ENCODE measurements at regions not wholly inside any gene's neighbourhood (a gene's known extent, or its start where the extent isn't known, plus 50 kb on each side); places are given as distances from the start of the nearest gene placed in this dataset.

GRCh38 chr1:104380003-104380402 lies 630.3 kb downstream of the AMY1C start:
- DNase-seq (ENCODE audit: low spot score) = no peak
- ChIA-PET POLR2A (no interaction called here), CTCF (ENCODE audit: unreplicated experiment) (no interaction called here)
- Histone ChIP-seq H3K27ac (ENCODE audit: low read depth, low read length, poor library complexity, severe bottlenecking) (no peak overlapping the region), H3K4me3 (ENCODE audit: low read depth, low read length, poor library complexity, severe bottlenecking) (no peak overlapping the region), H2AFZ (ENCODE audit: low read length) (no peak overlapping the region), H3K79me2 (ENCODE audit: insufficient read depth, low read depth, low read length) (no peaks in the 10 kb centered on the region), H3K9me3 (ENCODE audit: low read length) (no peaks in the 10 kb centered on the region), H3K36me3 (ENCODE audit: insufficient read depth, low read length) (no peaks in the 10 kb centered on the region), H3K9me2 (ENCODE audit: insufficient read depth, low read length) (no peaks in the 10 kb centered on the region), H3K4me2 (ENCODE audit: low read length) (no peak overlapping the region), H3K4me1 (ENCODE audit: insufficient read depth, low read length, poor library complexity, severe bottlenecking) (no peaks in the 10 kb centered on the region), H4K20me1 (ENCODE audit: insufficient read depth, low read length) (no peaks in the 10 kb centered on the region)
- TF ChIP-seq EZH2phosphoT487 (IDR thresholded peaks at IDR 0.05; ENCODE audit: borderline replicate concordance, low read depth, low read length) = no peak
- TF ChIP-seq, protein P1, sequence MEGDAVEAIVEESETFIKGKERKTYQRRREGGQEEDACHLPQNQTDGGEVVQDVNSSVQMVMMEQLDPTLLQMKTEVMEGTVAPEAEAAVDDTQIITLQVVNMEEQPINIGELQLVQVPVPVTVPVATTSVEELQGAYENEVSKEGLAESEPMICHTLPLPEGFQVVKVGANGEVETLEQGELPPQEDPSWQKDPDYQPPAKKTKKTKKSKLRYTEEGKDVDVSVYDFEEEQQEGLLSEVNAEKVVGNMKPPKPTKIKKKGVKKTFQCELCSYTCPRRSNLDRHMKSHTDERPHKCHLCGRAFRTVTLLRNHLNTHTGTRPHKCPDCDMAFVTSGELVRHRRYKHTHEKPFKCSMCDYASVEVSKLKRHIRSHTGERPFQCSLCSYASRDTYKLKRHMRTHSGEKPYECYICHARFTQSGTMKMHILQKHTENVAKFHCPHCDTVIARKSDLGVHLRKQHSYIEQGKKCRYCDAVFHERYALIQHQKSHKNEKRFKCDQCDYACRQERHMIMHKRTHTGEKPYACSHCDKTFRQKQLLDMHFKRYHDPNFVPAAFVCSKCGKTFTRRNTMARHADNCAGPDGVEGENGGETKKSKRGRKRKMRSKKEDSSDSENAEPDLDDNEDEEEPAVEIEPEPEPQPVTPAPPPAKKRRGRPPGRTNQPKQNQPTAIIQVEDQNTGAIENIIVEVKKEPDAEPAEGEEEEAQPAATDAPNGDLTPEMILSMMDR (conservative IDR thresholded peaks at IDR 0.05; ENCODE audit: low read length) = no peak
- no TSS peak for BruUV-seq (replicated peaks)
- intact Hi-C loops (cut with micrococcal nuclease; ENCODE audit: unreplicated experiment) = no loop called here

GRCh38 chr1:104387716-104388508 lies 638.2 kb downstream of the AMY1C start:
- no peak overlapping the region for H2AFZ ChIP-seq (ENCODE audit: low read length)
- H4K20me1 ChIP-seq (ENCODE audit: insufficient read depth, low read length) = no peaks in the 10 kb centered on the region
- H3K4me3 ChIP-seq (ENCODE audit: low read depth, low read length, poor library complexity, severe bottlenecking) = no peak overlapping the region
- DNase-seq (ENCODE audit: low spot score) = no peak
- no peaks in the 10 kb centered on the region for H3K9me3 ChIP-seq (ENCODE audit: low read length)
- ChIA-PET CTCF (ENCODE audit: unreplicated experiment) (no interaction called here), POLR2A (no interaction called here)
- no peaks in the 10 kb centered on the region for H3K9me2 ChIP-seq (ENCODE audit: insufficient read depth, low read length)
- no peaks in the 10 kb centered on the region for H3K36me3 ChIP-seq (ENCODE audit: insufficient read depth, low read length)
- H3K79me2 ChIP-seq (ENCODE audit: insufficient read depth, low read depth, low read length) = no peaks in the 10 kb centered on the region
- H3K27ac ChIP-seq (ENCODE audit: low read depth, low read length, poor library complexity, severe bottlenecking) = no peak overlapping the region
- H3K4me2 ChIP-seq (ENCODE audit: low read length) = no peak overlapping the region
- H3K4me1 ChIP-seq (ENCODE audit: insufficient read depth, low read length, poor library complexity, severe bottlenecking) = no peaks in the 10 kb centered on the region
- TF ChIP-seq, protein P1 (conservative IDR thresholded peaks at IDR 0.05; ENCODE audit: low read length) = no peak
- TF ChIP-seq EZH2phosphoT487 (IDR thresholded peaks at IDR 0.05; ENCODE audit: borderline replicate concordance, low read depth, low read length) = no peak
- BruUV-seq (replicated peaks) = no TSS peak
- intact Hi-C loops (cut with micrococcal nuclease; ENCODE audit: unreplicated experiment) = no loop called here

- Histone ChIP-seq H3K9me2 (ENCODE audit: insufficient read depth, low read length) (no peaks in the 10 kb centered on the region), H3K4me1 (ENCODE audit: insufficient read depth, low read length, poor library complexity, severe bottlenecking) (no peaks in the 10 kb centered on the region), H3K4me2 (ENCODE audit: low read length) (no peak overlapping the region), H3K36me3 (ENCODE audit: insufficient read depth, low read length) (no peaks in the 10 kb centered on the region), H3K9me3 (ENCODE audit: low read length) (no peaks in the 10 kb centered on the region), H3K79me2 (ENCODE audit: insufficient read depth, low read depth, low read length) (no peaks in the 10 kb centered on the region), H2AFZ (ENCODE audit: low read length) (no peak overlapping the region), H3K4me3 (ENCODE audit: low read depth, low read length, poor library complexity, severe bottlenecking) (no peak overlapping the region), H3K27ac (ENCODE audit: low read depth, low read length, poor library complexity, severe bottlenecking) (no peak overlapping the region), H4K20me1 (ENCODE audit: insufficient read depth, low read length) (no peaks in the 10 kb centered on the region)
- ChIA-PET POLR2A (interaction anchor here (0.7 kb wide), 1 partner anchor 1169 kb away, joined by 4 read pairs; no protein-coding TSS in a partner anchor), CTCF (ENCODE audit: unreplicated experiment) (no interaction called here)
- intact Hi-C loops (cut with micrococcal nuclease; ENCODE audit: unreplicated experiment) = no loop called here
- TF ChIP-seq EZH2phosphoT487 (IDR thresholded peaks at IDR 0.05; ENCODE audit: borderline replicate concordance, low read depth, low read length) = no peak
- TF ChIP-seq, protein P1 (conservative IDR thresholded peaks at IDR 0.05; ENCODE audit: low read length) = no peak
- no TSS peak for BruUV-seq (replicated peaks)
- no peak for DNase-seq (ENCODE audit: low spot score)
These were observed 642.9 kb downstream of the AMY1C start for GRCh38 chr1:104392552-104392951.

Measured in OCI-LY7 (cell line).